Pancreas (tissue), 10 donors: ENCODE measurements at regions not wholly inside any gene's neighbourhood (a gene's known extent, or its start where the extent isn't known, plus 50 kb on each side); places are given as distances from the start of the nearest gene placed in this dataset.
A peak's percentile ranks its signal among the peaks of the same experiment; 100 is the strongest.

Experiments
- ATAC-seq, 4 donors: fragments of 200-7000 bp; cut with Tn5 transposase; one replicate each; pipeline versions ENCODE4 v1.8.0 to v1.9.1; 2020; ENCODE audit warnings: mild to moderate bottlenecking in 4 of 4, moderate library complexity in 4 of 4
- DNase-seq, 6 donors: peaks; one replicate each; pipeline ENCODE4 v3.0.0-alpha.2; 2020
- FAIRE-seq: peaks from 2 replicates; lab custom pipeline; 2012; peaks lifted over from hg19 to GRCh38; lab: Jason Lieb, UNC
- H3K27ac ChIP-seq, 4 donors: fragments of 200-600 bp; sonication (generic); 1 replicate in 3 of 4; 2 replicates in 1 of 4; pipeline versions ENCODE4 v1.5.0 to v1.8.0; 2020
- H3K27me3 ChIP-seq, 4 donors: fragments of 200-600 bp; one replicate each; pipeline ENCODE4 v1.8.0; 2021
- H3K36me3 ChIP-seq, 3 donors: fragments of 200-600 bp; sonication (generic) in 1 of 3; one replicate each; pipeline versions ENCODE4 v1.5.0 to v1.8.0; 2020 to 2021
- H3K4me1 ChIP-seq, 3 donors: fragments of 200-600 bp; one replicate each; pipeline ENCODE4 v1.8.0; 2021
- H3K4me3 ChIP-seq, 4 donors: fragments of 200-600 bp; sonication (generic) in 2 of 4; one replicate each; pipeline versions ENCODE4 v1.5.0 to v1.8.0; 2020 to 2021
- H3K9me3 ChIP-seq, 4 donors: fragments of 200-600 bp; one replicate each; pipeline ENCODE4 v1.8.0; 2021
- CTCF ChIP-seq, 4 donors: fragments of 200-600 bp; sonication (generic) in 3 of 4; IDR thresholded peaks; one replicate each; pipeline versions ENCODE4 v1.5.0 to v1.8.0; 2021; ENCODE audit warnings: antibody characterized with exemption in 4 of 4
- WGBS, 2 donors: extraction: QIAGEN DNeasy Blood & Tissue Kit; methylation state at CpG; one replicate each; pipeline ENCODE4 v1.1.7; 2013; 5-methylcytosine and 5-hydroxymethylcytosine counted together
- intact Hi-C, 3 donors: fragments of 100-400 bp; cut with DNase I; formaldehyde crosslinking; loops; one replicate each; pipeline versions ENCODE4 v1.11.1 to v1.14.2; 2022
- donor health status: healthy with polysubstance abuse.
- donor health status: DM: no; HTN: no; CAD: no; lungs with moderate emphysema.
- donor health status: DM: no; HTN: no; CAD: no.
- donor health status: control.
- donor health status: control.
- donor health status: Bipolar disorder and iron deficiency.
- donor health status: DM: yes; HTN: yes; CAD: no.
- donor health status: DM: no; HTN: no; CAD: no.
- donor health status: DM: no; HTN: no; CAD: no.
- donor health status: DM: yes; HTN: yes; CAD: no.

GRCh38 chr2:11930211-11930761 lies 183.9 kb downstream of the LPIN1 start:
- H3K27ac ChIP-seq: no peak overlapping the region
- H3K36me3 ChIP-seq: no peaks in the 10 kb centered on the region
- 67 to 74% methylated on average over 11 of the region's 11 CpGs for WGBS, 2 donors
- H3K4me1 ChIP-seq: no peaks in the 10 kb centered on the region
- no peak for TF ChIP-seq CTCF (IDR thresholded peaks at IDR 0.05)
- FAIRE-seq (no peak), ATAC-seq (peak in 2 of 4 donors; percentile 46 to 76), DNase-seq (peak in 1 of 6 donors; percentile 48)
- no peak overlapping the region for H3K4me3 ChIP-seq
- no peaks in the 10 kb centered on the region for H3K27me3 ChIP-seq
- intact Hi-C loops: no loop called here
- no peaks in the 10 kb centered on the region for H3K9me3 ChIP-seq

GRCh38 chr2:11932048-11932512 lies 185.6 kb downstream of the LPIN1 start:
- no peak for TF ChIP-seq CTCF (IDR thresholded peaks at IDR 0.05)
- H3K27me3 ChIP-seq: no peaks in the 10 kb centered on the region
- no peak overlapping the region for H3K4me3 ChIP-seq
- no peak for ATAC-seq
- intact Hi-C loops: no loop called here
- no peak overlapping the region for H3K27ac ChIP-seq
- no peak for FAIRE-seq
- H3K36me3 ChIP-seq: no peaks in the 10 kb centered on the region
- no peaks in the 10 kb centered on the region for H3K4me1 ChIP-seq
- DNase-seq: no peak
- 84 to 90% methylated on average over 7 of the region's 7 CpGs for WGBS, 2 donors
- no peaks in the 10 kb centered on the region for H3K9me3 ChIP-seq

GRCh38 chr2:11932962-11933361 lies 186.5 kb downstream of the LPIN1 start:
- H3K36me3 ChIP-seq: no peaks in the 10 kb centered on the region
- TF ChIP-seq CTCF (IDR thresholded peaks at IDR 0.05): no peak
- H3K4me3 ChIP-seq: no peak overlapping the region
- intact Hi-C loops: no loop called here
- 84 to 87% methylated on average over 3 of the region's 3 CpGs for WGBS, 2 donors
- H3K4me1 ChIP-seq: no peaks in the 10 kb centered on the region
- no peaks in the 10 kb centered on the region for H3K27me3 ChIP-seq
- no peak for ATAC-seq
- no peaks in the 10 kb centered on the region for H3K9me3 ChIP-seq
- FAIRE-seq: no peak
- no peak for DNase-seq
- no peak overlapping the region for H3K27ac ChIP-seq

- Histone ChIP-seq H3K4me3 (no peak overlapping the region), H3K9me3 (no peaks in the 10 kb centered on the region), H3K27ac (no peak overlapping the region), H3K36me3 (no peaks in the 10 kb centered on the region), H3K4me1 (no peaks in the 10 kb centered on the region), H3K27me3 (no peaks in the 10 kb centered on the region)
- ATAC-seq: no peak
- FAIRE-seq: no peak
- 72 to 80% methylated on average over 3 of the region's 3 CpGs for WGBS, 2 donors
- TF ChIP-seq CTCF (IDR thresholded peaks at IDR 0.05): no peak
- intact Hi-C loops: no loop called here
- DNase-seq: no peak
Measured at GRCh38 chr2:11933854-11934253, 187.4 kb downstream of the LPIN1 start.

- no peaks in the 10 kb centered on the region for H3K36me3 ChIP-seq
- H3K27me3 ChIP-seq: no peaks in the 10 kb centered on the region
- no peak for TF ChIP-seq CTCF (IDR thresholded peaks at IDR 0.05)
- no peaks in the 10 kb centered on the region for H3K4me1 ChIP-seq
- no peaks in the 10 kb centered on the region for H3K9me3 ChIP-seq
- H3K4me3 ChIP-seq: no peak overlapping the region
- FAIRE-seq: no peak
- no peak overlapping the region for H3K27ac ChIP-seq
- WGBS, 2 donors: 76 to 78% methylated on average over 9 of the region's 9 CpGs
- DNase-seq: no peak
- no peak for ATAC-seq
- intact Hi-C loops: no loop called here
Measured at GRCh38 chr2:11936761-11937160, 190.3 kb downstream of the LPIN1 start.
